ENCODE measurements at regions not wholly inside any gene's neighbourhood (a gene's known extent, or its start where the extent isn't known, plus 50 kb on each side); places are given as distances from the start of the nearest gene placed in this dataset.

- 92% methylated on average over 6 of the region's 6 CpGs for WGBS
Observed at GRCh38 chr3:28994161-28994905, 286.5 kb upstream of the RBMS3 start.

DNA sequence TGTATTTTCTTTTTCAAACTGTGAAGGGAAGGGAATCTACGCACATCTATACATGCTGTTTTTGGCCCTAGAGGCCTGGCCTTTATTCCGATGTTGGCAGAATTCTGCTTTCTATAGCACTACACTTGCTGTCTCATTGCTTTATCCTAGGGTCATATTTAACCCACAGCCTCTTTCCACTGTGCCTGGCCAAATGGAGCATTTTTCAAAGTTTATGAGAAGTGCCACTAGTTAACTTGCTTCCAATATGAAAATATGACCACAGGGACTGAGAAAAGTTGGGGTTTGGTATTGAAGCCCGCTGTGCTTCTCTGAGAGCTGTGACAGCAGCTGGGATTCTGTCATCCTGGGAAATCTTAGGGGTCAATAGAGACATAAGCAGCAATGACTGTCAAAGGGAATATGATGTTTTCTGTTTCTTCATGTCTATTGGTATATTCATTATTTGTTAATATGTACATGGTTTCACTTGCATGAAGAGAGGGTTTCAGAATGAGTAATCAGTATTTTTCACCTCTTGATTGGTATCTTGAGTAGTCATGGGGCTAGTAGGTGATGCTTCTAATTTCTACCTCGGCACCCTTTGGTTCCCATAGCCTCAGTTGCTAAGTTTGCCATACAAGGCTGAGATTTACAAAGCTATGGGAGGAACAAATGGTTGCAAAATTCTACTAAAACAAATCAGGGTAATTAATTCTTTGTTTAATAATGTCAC is 275.8 kb upstream of the RBMS3 start:
- intact Hi-C loops (cut with DNase I), result no loop called here
- Histone ChIP-seq H3K4me1 (replicated peaks) (no peaks in the 10 kb centered on the region), H3K9me3 (no peaks in the 10 kb centered on the region), H3K36me3 (no peaks in the 10 kb centered on the region), H3K4me3 (no peak overlapping the region), H3K27me3 (replicated peaks; ENCODE audit: insufficient read depth) (no peaks in the 10 kb centered on the region), H3K27ac (no peak overlapping the region)
- DNase-seq (ENCODE audit: low spot score), result no peak
- TF ChIP-seq POLR2AphosphoS5 (IDR thresholded peaks at IDR 0.05) (no peak), POLR2A (IDR thresholded peaks at IDR 0.05) (no peak), CTCF (IDR thresholded peaks at IDR 0.05) (no peak)
- 92% methylated on average over 4 of the region's 4 CpGs for WGBS

More at GRCh38 chr3:28994161-28994905, 286.5 kb upstream of the RBMS3 start:
- TF ChIP-seq CTCF (IDR thresholded peaks at IDR 0.05) (no peak), POLR2A (IDR thresholded peaks at IDR 0.05) (no peak), POLR2AphosphoS5 (IDR thresholded peaks at IDR 0.05) (no peak)
- DNase-seq (ENCODE audit: low spot score), result no peak
- H3K9me3 ChIP-seq, result no peaks in the 10 kb centered on the region
- H3K27me3 ChIP-seq (replicated peaks; ENCODE audit: insufficient read depth), result no peaks in the 10 kb centered on the region
- no peak overlapping the region for H3K27ac ChIP-seq
- H3K36me3 ChIP-seq, result no peaks in the 10 kb centered on the region
- no peaks in the 10 kb centered on the region for H3K4me1 ChIP-seq (replicated peaks)
- intact Hi-C loops (cut with DNase I), result no loop called here
- H3K4me3 ChIP-seq, result no peak overlapping the region

DNA sequence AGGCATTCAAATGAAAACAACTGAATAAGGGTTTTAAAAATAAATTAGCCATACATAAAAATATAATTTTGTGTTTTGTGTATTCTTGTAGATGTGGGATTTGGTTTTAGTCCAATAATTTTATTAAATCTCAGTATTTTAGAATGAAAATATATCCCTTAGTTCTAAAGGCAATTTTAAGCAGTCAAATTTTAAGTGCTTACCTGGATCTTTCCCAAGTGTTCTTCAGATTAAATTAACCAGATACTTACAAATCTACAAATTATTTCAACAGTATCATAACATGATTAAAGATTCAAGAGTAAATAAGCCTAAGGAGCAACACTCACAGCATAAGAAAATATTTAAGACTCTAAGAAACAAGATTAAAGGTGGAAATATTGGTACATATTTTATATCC is 275.0 kb upstream of the RBMS3 start:
- no peak overlapping the region for H3K4me3 ChIP-seq
- no peak for DNase-seq (ENCODE audit: low spot score)
- intact Hi-C loops (cut with DNase I), result no loop called here
- H3K27ac ChIP-seq, result no peak overlapping the region
- no peaks in the 10 kb centered on the region for H3K36me3 ChIP-seq
- TF ChIP-seq CTCF (IDR thresholded peaks at IDR 0.05) (no peak), POLR2AphosphoS5 (IDR thresholded peaks at IDR 0.05) (no peak), POLR2A (IDR thresholded peaks at IDR 0.05) (no peak)
- H3K27me3 ChIP-seq (replicated peaks; ENCODE audit: insufficient read depth), result no peaks in the 10 kb centered on the region
- no peaks in the 10 kb centered on the region for H3K9me3 ChIP-seq
- no peaks in the 10 kb centered on the region for H3K4me1 ChIP-seq (replicated peaks)

- Histone ChIP-seq H3K36me3 (no peaks in the 10 kb centered on the region), H3K4me3 (no peak overlapping the region), H3K27ac (no peak overlapping the region), H3K9me3 (no peaks in the 10 kb centered on the region), H3K27me3 (replicated peaks; ENCODE audit: insufficient read depth) (no peaks in the 10 kb centered on the region), H3K4me1 (replicated peaks) (no peaks in the 10 kb centered on the region)
- DNase-seq (ENCODE audit: low spot score), result no peak
- TF ChIP-seq CTCF (IDR thresholded peaks at IDR 0.05), result no peak
- TF ChIP-seq POLR2AphosphoS5 (IDR thresholded peaks at IDR 0.05), result no peak
- no peak for TF ChIP-seq POLR2A (IDR thresholded peaks at IDR 0.05)
- intact Hi-C loops (cut with DNase I), result no loop called here
- WGBS, result 93% methylated on average over 2 of the region's 2 CpGs
Observed at GRCh38 chr3:29011441-29011840, 269.4 kb upstream of the RBMS3 start.

- Histone ChIP-seq H3K4me1 (replicated peaks) (no peaks in the 10 kb centered on the region), H3K27ac (no peak overlapping the region), H3K36me3 (no peaks in the 10 kb centered on the region), H3K9me3 (no peaks in the 10 kb centered on the region), H3K27me3 (replicated peaks; ENCODE audit: insufficient read depth) (no peaks in the 10 kb centered on the region), H3K4me3 (no peak overlapping the region)
- 93% methylated on average over 3 of the region's 3 CpGs for WGBS
- intact Hi-C loops (cut with DNase I), result no loop called here
- TF ChIP-seq POLR2A (IDR thresholded peaks at IDR 0.05) (no peak), CTCF (IDR thresholded peaks at IDR 0.05) (no peak), POLR2AphosphoS5 (IDR thresholded peaks at IDR 0.05) (no peak)
- no peak for DNase-seq (ENCODE audit: low spot score)
Observed at GRCh38 chr3:29011966-29012365, 268.9 kb upstream of the RBMS3 start.
